GM12878 (cell line): ENCODE measurements at regions not wholly inside any gene's neighbourhood (a gene's known extent, or its start where the extent isn't known, plus 50 kb on each side); places are given as distances from the start of the nearest gene placed in this dataset.

Experiments
- ATAC-seq: fragments of 200-7000 bp; cut with Tn5 transposase; 3 replicates; pipeline ENCODE4 v1.9.1; 2020; ENCODE audit warnings: mild to moderate bottlenecking, moderate library complexity
- BruUV-seq: library from RNA; stranded (reverse); fragments of 400-500 nt; replicated peaks from 2 replicates; lab custom pipeline; 2021; lab: Mats Ljungman, UMichigan
- CTCF ChIA-PET: fragments of 300-600 bp; sonication (Branson Sonifier 250); formaldehyde crosslinking; extraction: SDS; loops from one replicate; lab custom pipeline; 2021; ENCODE audit warnings: inconsistent platforms; lab: Yijun Ruan, JAX
- POLR2A ChIA-PET: fragments of 350-600 bp; formaldehyde crosslinking; extraction: SDS; loops from one replicate; lab custom pipeline; 2021; ENCODE audit warnings: inconsistent platforms; lab: Charles Lee
- RAD21 ChIA-PET: fragments of 300-600 bp; sonication (Branson Sonifier 250); formaldehyde crosslinking; loops from one replicate; lab custom pipeline; 2023; ENCODE audit warnings: antibody characterized with exemption; ENCODE audit not compliant: unreplicated experiment; lab: Charles Lee
- SMC1A ChIA-PET: fragments of 300-600 bp; sonication (Branson Sonifier 250); formaldehyde crosslinking; loops from one replicate; lab custom pipeline; 2023; ENCODE audit not compliant: unreplicated experiment, uncharacterized antibody; lab: Charles Lee
- DNase-seq: peaks from one replicate; pipeline ENCODE4 v3.0.0-alpha.2; 2011; ENCODE audit warnings: low read depth, low spot score
- FAIRE-seq: peaks from 3 replicates; lab custom pipeline; 2011; peaks lifted over from hg19 to GRCh38; lab: Jason Lieb, UNC
- H2AFZ ChIP-seq: 2 replicates; pipeline ENCODE4 v1.6.0; 2011; ENCODE audit warnings: low read depth, low read length, control low read depth; ENCODE audit not compliant: control insufficient read depth
- H3K27ac ChIP-seq: 2 replicates; pipeline ENCODE4 v1.5.1; 2011; ENCODE audit warnings: control low read depth; ENCODE audit not compliant: control insufficient read depth, insufficient read depth
- H3K27me3 ChIP-seq, 2 experiments: replicated peaks in 1 of 2; 2 replicates each; pipeline versions ENCODE4 v1.6.0 to v1.6.1; 2011; ENCODE audit warnings: low read length in 1 of 2; ENCODE audit not compliant: control insufficient read depth in 2 of 2, insufficient read depth in 2 of 2
- H3K36me3 ChIP-seq, 2 experiments: 2 replicates each; pipeline ENCODE4 v1.5.1; 2011; ENCODE audit warnings: low read length in 1 of 2; ENCODE audit not compliant: control insufficient read depth in 2 of 2, insufficient read depth in 2 of 2
- H3K4me1 ChIP-seq: 2 replicates; pipeline ENCODE4 v1.6.1; 2011; ENCODE audit warnings: mild to moderate bottlenecking, low read length, moderate library complexity, mixed read lengths; ENCODE audit not compliant: control insufficient read depth, insufficient read depth
- H3K4me2 ChIP-seq: 2 replicates; pipeline ENCODE4 v1.6.0; 2011; ENCODE audit warnings: control low read depth; ENCODE audit not compliant: control insufficient read depth, insufficient read depth
- H3K4me3 ChIP-seq: fragments of 200-600 bp; sonication (generic); 2 replicates; pipeline ENCODE4 v1.5.1; 2016
- H3K79me2 ChIP-seq: 2 replicates; pipeline ENCODE4 v1.6.0; 2011; ENCODE audit warnings: low read length; ENCODE audit not compliant: control insufficient read depth, insufficient read depth
- H3K9ac ChIP-seq: 2 replicates; pipeline ENCODE4 v1.8.0; 2011; ENCODE audit warnings: low read length, control low read depth, mixed read lengths; ENCODE audit not compliant: control insufficient read depth, insufficient read depth
- H3K9me3 ChIP-seq: replicated peaks from 3 replicates; pipeline ENCODE4 v1.5.1; 2011; ENCODE audit warnings: mild to moderate bottlenecking, low read length; ENCODE audit not compliant: control insufficient read depth, insufficient read depth
- H4K20me1 ChIP-seq: 2 replicates; pipeline ENCODE4 v1.6.0; 2011; ENCODE audit not compliant: control insufficient read depth, insufficient read depth
- CEBPB ChIP-seq, 2 experiments: fragments of 150-350 bp in 1 of 2; IDR thresholded peaks; 2 replicates each; pipeline ENCODE4 v1.6.1; 2012 to 2014; ENCODE audit warnings: low read depth in 2 of 2, low read length in 2 of 2, borderline replicate concordance in 1 of 2, inconsistent platforms in 1 of 2
- EZH2 ChIP-seq: IDR thresholded peaks from 2 replicates; pipeline ENCODE4 v1.6.1; 2012; ENCODE audit warnings: low read depth, mild to moderate bottlenecking, control low read depth, inconsistent platforms, low read length, borderline replicate concordance; ENCODE audit not compliant: control insufficient read depth
- HDGF ChIP-seq: fragments of 450-650 bp; IDR thresholded peaks from 2 replicates; pipeline ENCODE4 v1.6.1; 2016; ENCODE audit warnings: antibody characterized with exemption
- JUNB ChIP-seq: IDR thresholded peaks from 2 replicates; pipeline ENCODE4 v1.6.1; 2016; ENCODE audit warnings: antibody characterized with exemption, mild to moderate bottlenecking
- JUND ChIP-seq: IDR thresholded peaks from 2 replicates; pipeline ENCODE4 v1.6.1; 2012; ENCODE audit warnings: low read depth, mild to moderate bottlenecking, low read length, improper control_type of control experiment, moderate library complexity
- MTA3 ChIP-seq: IDR thresholded peaks from 2 replicates; pipeline ENCODE4 v1.6.1; 2012; ENCODE audit warnings: low read length, inconsistent platforms, borderline replicate concordance
- POLR2AphosphoS2 ChIP-seq: IDR thresholded peaks from 2 replicates; pipeline ENCODE4 v1.6.1; 2011; ENCODE audit warnings: low read depth, mild to moderate bottlenecking, low read length, improper control_type of control experiment, moderate library complexity
- PRDM15 ChIP-seq: fragments of 450-650 bp; formaldehyde crosslinking; IDR thresholded peaks from 2 replicates; pipeline ENCODE4 v1.4.0; 2020; ENCODE audit warnings: mild to moderate bottlenecking, moderate library complexity
- RAD21 ChIP-seq: IDR thresholded peaks from 2 replicates; pipeline ENCODE4 v1.6.1; 2011; ENCODE audit warnings: mild to moderate bottlenecking, low read depth, low read length, moderate library complexity; ENCODE audit not compliant: insufficient read depth
- ZNF207 ChIP-seq: fragments of 450-650 bp; IDR thresholded peaks from 2 replicates; pipeline ENCODE4 v1.6.1; 2014; ENCODE audit warnings: antibody characterized with exemption, mild to moderate bottlenecking, borderline replicate concordance
- WGBS: methylation state at CpG from one replicate; pipeline ENCODE4 v1.1.6; 2016; ENCODE audit warnings: low lambda C conversion rate; ENCODE audit not compliant: insufficient replicate concordance, insufficient coverage; ENCODE audit errors: missing lambda C conversion rate; 5-methylcytosine and 5-hydroxymethylcytosine counted together
- in situ Hi-C: fragments of 300-500 bp; cut with MboI; formaldehyde crosslinking; loops from 9 replicates; pipeline ENCODE4 v1.14.3; 2018; ENCODE audit warnings: mixed read lengths
- intact Hi-C: fragments of 100-400 bp; cut with micrococcal nuclease; formaldehyde crosslinking; loops from one replicate; pipeline ENCODE4 v1.14.2; 2022; ENCODE audit not compliant: unreplicated experiment
- TF ChIP-seq, protein P1 (sequence below): fragments of 450-650 bp; IDR thresholded peaks from 2 replicates; pipeline ENCODE4 v1.6.1; 2016; ENCODE audit warnings: mild to moderate bottlenecking, moderate library complexity, borderline replicate concordance

DNA sequence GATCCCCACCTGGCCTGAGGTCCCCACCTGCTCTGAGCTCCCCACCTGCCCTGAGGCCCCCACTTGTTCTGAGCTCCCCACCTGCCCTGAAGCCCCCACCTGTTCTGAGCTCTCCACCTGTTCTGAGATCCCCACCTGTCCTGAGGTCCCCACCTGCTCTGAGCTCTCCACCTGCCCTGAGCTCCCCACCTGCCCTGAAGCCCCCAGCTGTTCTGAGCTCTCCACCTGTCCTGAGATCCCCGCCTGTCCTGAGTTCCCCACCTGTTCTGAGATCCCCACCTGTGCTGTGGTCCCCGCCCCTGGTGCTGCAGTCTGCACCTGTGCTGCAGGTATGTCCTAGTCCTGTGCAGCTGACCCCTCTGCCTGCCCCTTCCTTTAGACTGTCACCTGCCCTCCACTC is 561.6 kb downstream of the TCERG1L start:
- ChIA-PET RAD21 (no interaction called here), POLR2A (no interaction called here), CTCF (no interaction called here), SMC1A (no interaction called here)
- DNase-seq = no peak
- intact Hi-C loops = no loop called here
- H3K9me3 ChIP-seq = no peaks in the 10 kb centered on the region
- H4K20me1 ChIP-seq = no peaks in the 10 kb centered on the region
- H3K79me2 ChIP-seq = no peaks in the 10 kb centered on the region
- no peaks in the 10 kb centered on the region for H3K36me3 ChIP-seq
- no peak overlapping the region for H3K9ac ChIP-seq
- H3K27me3 ChIP-seq = no peaks in the 10 kb centered on the region
- FAIRE-seq = no peak
- no peak overlapping the region for H2AFZ ChIP-seq
- WGBS = 0% methylated on average over 2 of the region's 2 CpGs
- no peak overlapping the region for H3K27ac ChIP-seq
- no peaks in the 10 kb centered on the region for H3K4me1 ChIP-seq
- H3K4me2 ChIP-seq = no peak overlapping the region
- H3K4me3 ChIP-seq = no peak overlapping the region
- in situ Hi-C loops = no loop called here
- no TSS peak for BruUV-seq
- TF ChIP-seq CEBPB (IDR thresholded peaks at IDR 0.05; ENCODE audit: borderline replicate concordance in 1 of 2, low read depth in 2 of 2, low read length in 2 of 2) = no peak
- TF ChIP-seq, all 136 proteins: peak for 0
- no peak for ATAC-seq

GRCh38 chr10:130750441-130750840 is 561.1 kb downstream of the TCERG1L start:
- no peak overlapping the region for H2AFZ ChIP-seq
- in situ Hi-C loops (no loop called here), intact Hi-C loops (no loop called here)
- 0% methylated on average over 2 of the region's 2 CpGs for WGBS
- no peaks in the 10 kb centered on the region for H3K27me3 ChIP-seq
- no peak for FAIRE-seq
- H3K79me2 ChIP-seq = no peaks in the 10 kb centered on the region
- ChIA-PET RAD21 (no interaction called here), POLR2A (no interaction called here), SMC1A (no interaction called here), CTCF (no interaction called here)
- H3K4me1 ChIP-seq = no peaks in the 10 kb centered on the region
- no peak overlapping the region for H3K4me3 ChIP-seq
- no peak overlapping the region for H3K4me2 ChIP-seq
- no TSS peak for BruUV-seq
- no peak for ATAC-seq
- H4K20me1 ChIP-seq = no peaks in the 10 kb centered on the region
- no peak overlapping the region for H3K27ac ChIP-seq
- DNase-seq = no peak
- no peaks in the 10 kb centered on the region for H3K9me3 ChIP-seq
- no peak overlapping the region for H3K9ac ChIP-seq
- H3K36me3 ChIP-seq = no peaks in the 10 kb centered on the region
- TF ChIP-seq ZNF207 = no peak
- no peak for TF ChIP-seq JUNB
- TF ChIP-seq, protein P1, sequence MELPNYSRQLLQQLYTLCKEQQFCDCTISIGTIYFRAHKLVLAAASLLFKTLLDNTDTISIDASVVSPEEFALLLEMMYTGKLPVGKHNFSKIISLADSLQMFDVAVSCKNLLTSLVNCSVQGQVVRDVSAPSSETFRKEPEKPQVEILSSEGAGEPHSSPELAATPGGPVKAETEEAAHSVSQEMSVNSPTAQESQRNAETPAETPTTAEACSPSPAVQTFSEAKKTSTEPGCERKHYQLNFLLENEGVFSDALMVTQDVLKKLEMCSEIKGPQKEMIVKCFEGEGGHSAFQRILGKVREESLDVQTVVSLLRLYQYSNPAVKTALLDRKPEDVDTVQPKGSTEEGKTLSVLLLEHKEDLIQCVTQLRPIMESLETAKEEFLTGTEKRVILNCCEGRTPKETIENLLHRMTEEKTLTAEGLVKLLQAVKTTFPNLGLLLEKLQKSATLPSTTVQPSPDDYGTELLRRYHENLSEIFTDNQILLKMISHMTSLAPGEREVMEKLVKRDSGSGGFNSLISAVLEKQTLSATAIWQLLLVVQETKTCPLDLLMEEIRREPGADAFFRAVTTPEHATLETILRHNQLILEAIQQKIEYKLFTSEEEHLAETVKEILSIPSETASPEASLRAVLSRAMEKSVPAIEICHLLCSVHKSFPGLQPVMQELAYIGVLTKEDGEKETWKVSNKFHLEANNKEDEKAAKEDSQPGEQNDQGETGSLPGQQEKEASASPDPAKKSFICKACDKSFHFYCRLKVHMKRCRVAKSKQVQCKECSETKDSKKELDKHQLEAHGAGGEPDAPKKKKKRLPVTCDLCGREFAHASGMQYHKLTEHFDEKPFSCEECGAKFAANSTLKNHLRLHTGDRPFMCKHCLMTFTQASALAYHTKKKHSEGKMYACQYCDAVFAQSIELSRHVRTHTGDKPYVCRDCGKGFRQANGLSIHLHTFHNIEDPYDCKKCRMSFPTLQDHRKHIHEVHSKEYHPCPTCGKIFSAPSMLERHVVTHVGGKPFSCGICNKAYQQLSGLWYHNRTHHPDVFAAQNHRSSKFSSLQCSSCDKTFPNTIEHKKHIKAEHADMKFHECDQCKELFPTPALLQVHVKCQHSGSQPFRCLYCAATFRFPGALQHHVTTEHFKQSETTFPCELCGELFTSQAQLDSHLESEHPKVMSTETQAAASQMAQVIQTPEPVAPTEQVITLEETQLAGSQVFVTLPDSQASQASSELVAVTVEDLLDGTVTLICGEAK = no peak
- TF ChIP-seq MTA3 = no peak
- no peak for TF ChIP-seq POLR2AphosphoS2
- no peak for TF ChIP-seq PRDM15 (CRISPR knock-in tag)
- TF ChIP-seq JUND = no peak
- TF ChIP-seq RAD21 = no peak
- no peak for TF ChIP-seq EZH2
- TF ChIP-seq HDGF = no peak
